Astrocyte of the spinal cord (primary cell): ENCODE measurements at regions not wholly inside any gene's neighbourhood (a gene's known extent, or its start where the extent isn't known, plus 50 kb on each side); places are given as distances from the start of the nearest gene placed in this dataset.

Source experiments
- DNase-seq: peaks from one replicate; pipeline ENCODE4 v3.0.0; 2011; ENCODE audit warnings: low read depth, low spot score
- H3K4me3 ChIP-seq: 2 replicates; pipeline ENCODE4 v1.5.1; 2011; ENCODE audit warnings: low read depth, mild to moderate bottlenecking, low read length, moderate library complexity
- CTCF ChIP-seq: IDR thresholded peaks from 2 replicates; pipeline ENCODE4 v1.5.1; 2012; ENCODE audit warnings: low read depth, mild to moderate bottlenecking, low read length, inconsistent platforms
- in situ Hi-C: cut with HindIII; loops from 2 replicates; pipeline ENCODE4 v1.10.0; 2017; ENCODE audit warnings: low sequenced_read_pairs

- no peak overlapping the region for H3K4me3 ChIP-seq
- in situ Hi-C loops = no loop called here
- TF ChIP-seq CTCF = no peak
- no peak for DNase-seq
Observed at GRCh38 chr1:228917342-228917741, 182.1 kb downstream of the RHOU start.

GRCh38 chr1:228917755-228918154 lies 182.5 kb downstream of the RHOU start:
- no peak for DNase-seq
- H3K4me3 ChIP-seq = no peak overlapping the region
- no peak for TF ChIP-seq CTCF
- in situ Hi-C loops = no loop called here

GRCh38 chr1:228918335-228918734 lies 183.1 kb downstream of the RHOU start:
- in situ Hi-C loops = no loop called here
- no peak overlapping the region for H3K4me3 ChIP-seq
- no peak for DNase-seq
- TF ChIP-seq CTCF = no peak

- H3K4me3 ChIP-seq = no peak overlapping the region
- TF ChIP-seq CTCF = no peak
- in situ Hi-C loops = no loop called here
- no peak for DNase-seq
Observed at GRCh38 chr1:228919914-228920313, 184.6 kb downstream of the RHOU start.

GRCh38 chr1:228920831-228921230 lies 185.6 kb downstream of the RHOU start:
- no peak for TF ChIP-seq CTCF
- DNase-seq = peak; percentile 33
- in situ Hi-C loops = no loop called here
- H3K4me3 ChIP-seq = no peak overlapping the region

- in situ Hi-C loops = no loop called here
- no peak for DNase-seq
- no peak overlapping the region for H3K4me3 ChIP-seq
- TF ChIP-seq CTCF = no peak
Observed at GRCh38 chr1:228921481-228921880, 186.2 kb downstream of the RHOU start.
